ENCODE measurements at regions not wholly inside any gene's neighbourhood (a gene's known extent, or its start where the extent isn't known, plus 50 kb on each side); places are given as distances from the start of the nearest gene placed in this dataset.

- Histone ChIP-seq H3K4me3 (replicated peaks in 1 of 2; ENCODE audit: low read depth in 1 of 2, low read length in 2 of 2) (no peak overlapping the region), H3K4me1 (ENCODE audit: control insufficient read depth in 1 of 2, insufficient read depth in 2 of 2, low read length in 2 of 2) (peaks cover 10 to 16% of the 10 kb centered on the region in 2 experiments), H3K27me3 (ENCODE audit: insufficient read depth, low read length) (no peaks in the 10 kb centered on the region), H3K4me2 (ENCODE audit: low read length) (no peak overlapping the region), H2AFZ (ENCODE audit: low read depth, low read length, poor library complexity, severe bottlenecking) (no peak overlapping the region), H3K36me3 (ENCODE audit: control insufficient read depth in 1 of 2, insufficient read depth in 2 of 2, low read length in 2 of 2) (no peaks in the 10 kb centered on the region; a peak in 1 of 4 replicates), H3K9ac (ENCODE audit: low read length) (no peak overlapping the region), H4K20me1 (ENCODE audit: insufficient read depth) (no peaks in the 10 kb centered on the region), H3K27ac (ENCODE audit: low read depth, low read length) (no peak overlapping the region), H3K79me2 (ENCODE audit: insufficient read depth, low read length) (peaks cover 17% of the 10 kb centered on the region), H3K9me3 (ENCODE audit: control insufficient read depth in 1 of 2, insufficient read depth in 1 of 2, low read depth in 1 of 2, low read length in 2 of 2) (no peaks in the 10 kb centered on the region), H3K9me2 (ENCODE audit: insufficient read depth) (no peaks in the 10 kb centered on the region)
- BruUV-seq (replicated peaks), result no TSS peak
- TF ChIP-seq SIN3A (IDR thresholded peaks at IDR 0.05; ENCODE audit: low read depth), result no peak
- no peak for TF ChIP-seq ZNF274 (IDR thresholded peaks at IDR 0.05; ENCODE audit: low read depth, low read length)
- no peak for TF ChIP-seq FOSL1 (IDR thresholded peaks at IDR 0.05; ENCODE audit: low read depth)
- no peak for TF ChIP-seq YY1 (IDR thresholded peaks at IDR 0.05; ENCODE audit: extremely low read depth, insufficient replicate concordance, low read depth, low read length)
- TF ChIP-seq SRF (IDR thresholded peaks at IDR 0.05; ENCODE audit: low read depth), result no peak
- TF ChIP-seq ZBTB33 (IDR thresholded peaks at IDR 0.05; ENCODE audit: extremely low read depth, insufficient replicate concordance, low read length), result no peak
- no peak for TF ChIP-seq CEBPB (IDR thresholded peaks at IDR 0.05; ENCODE audit: low read depth)
- TF ChIP-seq, protein P1, sequence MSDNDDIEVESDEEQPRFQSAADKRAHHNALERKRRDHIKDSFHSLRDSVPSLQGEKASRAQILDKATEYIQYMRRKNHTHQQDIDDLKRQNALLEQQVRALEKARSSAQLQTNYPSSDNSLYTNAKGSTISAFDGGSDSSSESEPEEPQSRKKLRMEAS (IDR thresholded peaks at IDR 0.05), result no peak
- no peak for TF ChIP-seq ELF1 (IDR thresholded peaks at IDR 0.05; ENCODE audit: borderline replicate concordance, low read depth)
- no peak for TF ChIP-seq CBX3 (IDR thresholded peaks at IDR 0.05; ENCODE audit: low read depth)
- TF ChIP-seq RAD21 (IDR thresholded peaks at IDR 0.05; ENCODE audit: low read depth), result no peak
- TF ChIP-seq, protein P2, sequence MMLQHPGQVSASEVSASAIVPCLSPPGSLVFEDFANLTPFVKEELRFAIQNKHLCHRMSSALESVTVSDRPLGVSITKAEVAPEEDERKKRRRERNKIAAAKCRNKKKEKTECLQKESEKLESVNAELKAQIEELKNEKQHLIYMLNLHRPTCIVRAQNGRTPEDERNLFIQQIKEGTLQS (IDR thresholded peaks at IDR 0.05), result no peak
- TF ChIP-seq ZFX (IDR thresholded peaks at IDR 0.05), result no peak
- no peak for TF ChIP-seq EGR1 (IDR thresholded peaks at IDR 0.05; ENCODE audit: low read depth)
- TF ChIP-seq POLR2A (IDR thresholded peaks at IDR 0.05; ENCODE audit: borderline replicate concordance, extremely low read depth, insufficient read depth, insufficient read length), result no peak
- no peak for TF ChIP-seq EZH2 (IDR thresholded peaks at IDR 0.05)
- TF ChIP-seq JUND (IDR thresholded peaks at IDR 0.05), result no peak
- ChIA-PET RAD21 (ENCODE audit: low non-redundant PET in 1 of 2, low total read pairs in 2 of 2, uncharacterized antibody in 2 of 2, unreplicated experiment in 2 of 2) (no interaction called here), POLR2A (no interaction called here), CTCF (no interaction called here)
- ATAC-seq, result no peak
- intact Hi-C loops (cut with micrococcal nuclease), result no loop called here
- DNase-seq (ENCODE audit: low read depth, low spot score), result no peak
Observed at GRCh38 chr4:165740911-165741310, 132.1 kb upstream of the TLL1 start.
